HG03025 (cell line): ENCODE measurements at regions not wholly inside any gene's neighbourhood (a gene's known extent, or its start where the extent isn't known, plus 50 kb on each side); places are given as distances from the start of the nearest gene placed in this dataset.

Experiments
- ATAC-seq: cut with Tn5 transposase; IDR thresholded peaks from one replicate; pipeline ENCODE4 v1.9.1; 2021; ENCODE audit warnings: mild to moderate bottlenecking, moderate library complexity; ENCODE audit not compliant: unreplicated experiment, low FRiP score

DNA sequence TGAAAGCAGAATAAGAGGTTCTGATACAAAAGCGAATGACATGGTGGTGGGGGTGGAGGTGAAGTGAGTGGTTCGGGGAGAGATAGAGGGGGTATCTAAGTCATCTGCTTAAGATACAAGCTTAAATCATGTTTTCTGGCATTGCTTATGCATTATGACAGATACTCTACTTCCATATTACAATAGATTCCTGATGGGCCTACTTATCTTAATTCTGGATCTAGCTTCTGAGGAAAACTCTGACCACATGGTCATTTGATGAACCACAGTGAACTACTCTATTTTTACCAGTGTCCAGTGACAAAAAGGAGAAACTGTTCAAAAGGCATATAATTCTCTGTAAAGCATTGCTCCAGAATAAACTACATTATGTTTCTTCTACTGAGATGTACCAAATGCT lies 673.7 kb upstream of the CCDC54 start:
- no peak for ATAC-seq

DNA sequence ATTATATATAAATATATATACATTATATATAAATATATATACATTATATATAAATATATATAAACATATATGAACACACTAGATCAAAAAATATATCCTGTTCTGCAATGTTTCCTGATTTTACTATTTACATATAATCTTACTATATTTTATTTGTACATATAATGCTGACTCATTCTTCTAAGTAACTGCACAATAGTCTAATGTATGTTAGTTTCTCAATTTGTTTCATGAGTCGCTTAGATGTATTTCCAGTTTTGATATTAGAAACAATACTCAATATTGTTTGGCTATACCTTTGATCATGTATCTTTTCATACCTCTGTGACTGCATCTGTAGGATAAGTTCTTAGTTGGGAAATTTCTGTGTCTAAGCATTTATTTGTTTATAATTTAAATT lies 669.9 kb upstream of the CCDC54 start:
- no peak for ATAC-seq

DNA sequence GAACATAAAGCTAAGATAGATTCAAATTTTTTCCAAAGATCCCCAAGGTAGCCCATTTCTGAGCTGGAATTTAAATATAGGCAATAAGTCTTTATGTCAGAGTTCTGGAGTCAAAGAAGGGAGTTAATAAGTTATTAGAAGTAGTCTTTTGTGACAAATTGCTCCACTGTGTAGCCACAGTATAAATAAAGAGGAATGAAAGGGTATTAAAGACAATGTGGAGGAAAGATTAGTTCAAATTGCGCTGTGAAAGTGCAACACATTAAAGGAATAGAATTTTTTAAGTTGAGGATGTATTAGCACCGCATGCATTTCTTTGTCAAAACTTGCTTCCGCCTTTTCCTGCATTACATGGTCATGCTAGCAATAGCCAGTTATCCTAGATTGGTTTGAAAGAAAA lies 666.6 kb upstream of the CCDC54 start:
- ATAC-seq = no peak

DNA sequence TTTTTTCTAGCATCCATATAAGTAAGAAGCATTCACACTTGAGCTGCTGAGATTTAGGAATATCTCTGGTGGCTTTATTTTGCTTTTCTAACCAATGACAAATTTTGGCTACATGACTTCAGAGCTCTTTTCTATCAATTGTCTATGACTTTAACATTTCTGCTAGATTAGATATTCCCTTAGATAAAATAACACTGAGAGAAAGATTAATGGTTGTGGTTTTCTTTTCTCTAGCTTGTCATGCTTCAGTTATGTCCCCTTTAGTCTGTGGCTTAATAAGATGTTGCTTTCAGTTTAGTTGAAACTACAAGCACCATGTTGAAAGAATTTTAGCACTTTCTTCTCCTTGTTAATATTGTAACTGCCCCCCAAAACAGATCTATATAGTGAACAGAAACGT lies 665.6 kb upstream of the CCDC54 start:
- ATAC-seq = no peak

DNA sequence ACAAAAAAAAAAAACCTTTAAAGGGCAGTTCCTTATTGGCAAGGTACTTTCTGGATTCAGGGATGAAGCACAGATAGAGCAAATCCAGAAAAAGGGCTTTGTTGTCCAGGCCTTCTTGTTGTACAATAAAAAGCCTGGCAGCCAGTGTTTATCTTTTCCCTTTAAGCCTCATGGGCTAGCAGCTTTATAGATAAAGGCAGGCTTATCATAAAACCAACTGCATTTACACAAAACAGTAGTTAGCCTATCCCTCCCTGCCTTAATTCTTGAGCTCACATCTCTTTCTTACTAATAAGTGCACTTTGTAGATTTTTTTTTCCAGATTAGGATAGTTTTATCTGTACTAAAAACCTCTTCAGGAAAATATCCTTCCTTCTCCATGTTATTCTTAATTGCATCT lies 662.8 kb upstream of the CCDC54 start:
- no peak for ATAC-seq

DNA sequence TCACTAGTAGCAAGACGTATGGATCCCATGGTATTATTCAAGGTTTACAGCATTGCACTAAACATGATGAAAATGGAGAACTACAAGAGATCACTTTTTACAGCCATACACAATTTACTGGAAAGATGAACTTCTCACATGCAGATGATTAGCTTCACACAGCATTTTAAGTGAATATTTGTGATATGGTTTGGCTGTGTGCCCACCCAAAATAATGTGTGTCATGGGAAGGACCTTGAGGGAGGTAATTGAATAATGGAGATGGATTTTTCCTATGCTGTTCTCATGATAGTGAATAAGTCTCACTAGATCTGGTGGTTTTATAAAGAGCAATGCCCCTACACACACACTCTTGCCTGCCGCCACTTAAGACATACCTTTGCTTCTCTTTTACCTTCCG lies 662.0 kb upstream of the CCDC54 start:
- ATAC-seq = no peak

DNA sequence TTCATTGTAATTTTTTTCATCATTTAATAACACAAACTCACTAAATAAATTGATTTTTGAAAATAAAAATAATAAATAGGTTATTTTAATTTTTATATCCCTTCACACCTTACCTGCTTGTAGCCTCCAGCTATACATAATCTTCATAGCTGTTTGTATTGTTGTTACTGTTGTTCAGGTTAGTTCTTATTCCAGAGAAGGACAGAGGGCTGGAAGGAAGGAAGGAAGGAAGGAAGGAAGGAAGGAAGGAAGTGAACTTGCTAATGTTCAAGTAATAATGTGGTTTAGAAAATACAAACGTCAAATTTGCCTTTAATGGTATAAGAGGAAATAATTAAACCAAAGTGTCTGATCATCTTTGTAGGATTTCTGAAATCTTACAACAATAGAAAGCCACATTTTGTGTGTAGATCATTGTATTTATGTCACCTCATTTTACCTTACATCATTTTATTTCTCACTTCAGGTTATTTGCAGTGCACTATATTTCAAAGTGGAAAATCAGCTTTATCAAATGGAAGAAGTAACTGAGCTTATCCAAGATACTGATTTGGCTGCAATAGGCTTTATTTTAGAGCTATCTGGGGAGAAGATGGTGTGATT lies 660.0 kb upstream of the CCDC54 start:
- ATAC-seq = no peak

DNA sequence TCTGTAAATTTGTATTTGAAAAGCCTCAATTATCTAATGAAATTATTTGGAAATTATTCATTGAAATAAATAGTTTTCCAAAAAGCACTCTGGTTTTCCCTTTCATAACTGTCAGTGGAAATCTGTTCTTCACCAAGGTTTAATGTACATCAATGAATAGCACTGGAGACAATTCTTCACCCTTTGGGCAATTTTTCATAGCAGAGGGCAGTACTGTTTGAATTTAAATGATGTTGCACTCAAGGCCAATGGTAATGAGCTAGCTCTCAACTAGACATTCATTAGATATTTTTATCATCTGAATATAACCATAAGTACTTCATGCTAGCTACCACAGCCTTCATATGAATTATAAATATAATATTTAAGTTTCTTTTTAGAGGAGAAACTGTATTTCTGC lies 658.2 kb upstream of the CCDC54 start:
- ATAC-seq = no peak

DNA sequence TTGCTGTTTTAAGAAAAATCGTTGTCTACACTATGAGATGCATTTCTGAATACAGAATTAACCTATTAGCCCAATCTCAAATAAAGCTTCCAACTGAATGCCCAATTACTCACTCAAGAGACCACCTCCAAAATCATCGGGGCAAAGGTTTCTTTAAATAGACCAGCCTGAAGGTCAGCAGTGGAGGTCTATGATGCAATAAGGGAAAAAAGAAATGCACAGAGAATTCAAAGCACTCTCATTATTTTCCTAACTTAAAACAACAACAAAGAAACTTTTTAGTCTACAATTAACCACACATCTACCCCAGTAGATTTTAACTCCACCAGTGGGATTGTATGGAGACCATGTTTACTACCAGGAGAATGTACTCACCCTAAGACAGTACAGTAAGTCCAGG lies 657.7 kb upstream of the CCDC54 start:
- no peak for ATAC-seq

DNA sequence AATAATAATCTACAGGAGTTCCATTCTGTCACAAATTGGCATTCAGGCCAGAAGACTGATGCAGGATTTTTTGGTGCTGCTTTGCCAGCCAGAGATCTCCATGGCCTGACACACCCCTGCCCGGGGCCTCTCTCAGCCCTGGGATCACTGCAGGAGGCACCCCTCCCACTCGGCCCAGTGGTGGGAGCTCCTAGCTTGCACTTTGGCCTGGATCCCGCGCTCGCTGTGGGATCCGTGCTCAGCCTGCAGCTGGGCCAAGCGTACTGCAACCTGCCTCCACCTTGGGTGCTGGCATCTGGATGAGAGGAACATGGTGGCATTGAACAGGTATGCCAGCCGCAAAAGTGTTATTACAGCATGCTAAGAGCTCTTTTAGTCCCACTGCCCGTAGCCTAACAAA lies 656.7 kb upstream of the CCDC54 start:
- no peak for ATAC-seq

DNA sequence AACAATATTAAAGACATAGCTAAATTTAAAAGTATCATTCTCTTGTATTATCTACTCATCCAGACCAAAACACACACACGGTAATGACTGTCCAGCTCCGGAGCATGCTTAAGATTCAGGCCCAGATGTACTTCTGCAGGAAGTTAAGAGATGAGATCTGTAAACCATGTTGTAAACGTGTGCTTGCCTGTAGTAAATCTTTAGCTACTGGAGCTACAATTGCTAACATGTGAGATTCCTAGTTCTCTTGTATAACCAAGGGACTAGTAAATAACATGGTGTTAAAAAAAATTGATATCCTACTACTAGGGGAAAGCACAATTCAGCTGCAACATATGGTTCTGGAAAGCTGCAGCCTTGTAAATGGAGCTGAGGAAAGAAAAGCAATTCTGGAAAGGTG lies 651.7 kb upstream of the CCDC54 start:
- no peak for ATAC-seq

DNA sequence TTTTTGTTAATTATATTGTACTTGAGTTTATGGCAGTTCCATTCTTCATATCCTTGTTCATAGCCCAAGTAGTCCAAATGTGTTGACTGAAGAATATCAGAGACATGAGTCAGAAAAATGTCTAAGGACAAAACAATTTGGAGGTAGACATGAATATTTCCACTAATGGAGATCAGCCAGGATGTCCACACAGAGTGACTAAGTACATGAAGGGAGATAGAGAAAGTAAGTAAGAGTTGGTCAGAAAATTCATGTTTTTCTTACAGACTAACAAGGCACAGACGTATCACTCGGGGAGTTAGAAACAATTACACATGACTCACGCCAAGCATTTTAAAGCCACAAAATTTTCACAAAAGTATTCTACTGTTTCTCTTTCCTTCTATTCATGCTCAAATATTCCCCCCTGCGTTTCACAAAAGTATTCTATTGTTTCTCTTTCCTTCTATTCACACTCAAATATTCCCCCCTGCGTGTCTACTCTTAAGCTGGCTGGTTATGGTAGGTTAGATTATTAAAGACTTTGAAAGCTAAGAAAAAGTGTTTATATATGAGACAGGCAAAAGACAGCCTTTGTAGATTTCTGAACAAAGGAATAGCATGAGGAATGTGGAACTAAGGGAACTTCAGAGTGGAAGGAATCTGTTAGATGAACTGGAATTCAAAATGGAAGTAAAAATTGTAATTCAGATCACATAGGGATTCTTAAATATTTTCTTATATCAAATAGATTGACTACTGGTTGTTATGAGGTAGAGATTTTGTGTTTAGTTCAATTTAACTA lies 648.7 kb upstream of the CCDC54 start:
- ATAC-seq = no peak

DNA sequence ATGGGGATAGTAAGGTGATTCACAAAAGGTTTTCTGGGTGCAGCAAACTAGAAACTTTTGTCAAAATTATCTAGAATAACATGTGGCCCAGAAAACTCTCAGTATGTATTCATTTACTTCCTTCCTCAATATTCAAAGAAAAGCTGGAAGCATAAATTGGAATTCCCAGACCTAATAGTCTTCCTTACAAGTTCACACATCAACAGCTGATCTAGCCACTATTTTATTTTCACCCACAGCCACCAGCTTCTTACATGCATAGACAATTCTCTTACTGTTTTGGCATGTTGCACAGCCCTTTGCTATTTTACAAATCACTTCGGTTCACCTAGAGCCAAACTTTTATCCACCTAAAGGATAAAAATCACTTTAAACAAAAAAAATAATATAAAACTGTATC lies 647.8 kb upstream of the CCDC54 start:
- no peak for ATAC-seq

DNA sequence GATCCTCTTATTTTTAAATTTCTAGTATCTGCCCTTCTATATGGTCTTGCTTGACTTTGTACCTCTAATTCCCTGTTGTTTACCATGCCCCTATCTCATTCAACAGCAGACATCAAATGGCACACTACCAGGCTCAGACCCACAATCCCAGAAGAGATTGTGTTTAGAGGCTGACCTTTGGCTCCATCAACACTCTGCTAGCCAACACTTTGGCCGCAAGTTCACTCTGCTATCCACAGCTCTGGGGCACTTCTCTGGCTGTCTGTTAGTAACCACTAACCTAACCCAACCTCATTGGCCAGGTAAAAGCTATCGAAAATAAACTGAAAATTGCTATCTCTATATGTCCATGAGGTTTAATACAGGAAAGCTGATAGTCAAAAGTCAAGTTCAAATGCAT lies 646.0 kb upstream of the CCDC54 start:
- no peak for ATAC-seq

DNA sequence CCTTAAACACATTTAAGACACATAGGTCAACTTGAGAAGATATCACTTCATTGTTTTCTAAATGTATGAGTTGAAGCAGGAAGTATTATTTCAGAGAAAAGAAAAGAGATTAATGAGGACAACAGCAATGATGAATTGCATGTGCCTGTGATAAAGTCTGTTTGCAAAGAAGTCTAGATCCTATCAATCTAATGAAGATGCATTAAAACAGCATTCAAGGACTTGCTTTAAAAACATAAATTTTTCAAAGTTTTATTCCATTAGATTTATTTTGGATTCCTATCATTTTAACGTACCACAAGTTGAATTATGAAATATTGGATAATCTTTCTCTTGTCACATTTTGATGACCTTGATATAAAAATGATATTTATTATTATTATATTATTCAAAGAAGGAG lies 642.5 kb upstream of the CCDC54 start:
- ATAC-seq = no peak

DNA sequence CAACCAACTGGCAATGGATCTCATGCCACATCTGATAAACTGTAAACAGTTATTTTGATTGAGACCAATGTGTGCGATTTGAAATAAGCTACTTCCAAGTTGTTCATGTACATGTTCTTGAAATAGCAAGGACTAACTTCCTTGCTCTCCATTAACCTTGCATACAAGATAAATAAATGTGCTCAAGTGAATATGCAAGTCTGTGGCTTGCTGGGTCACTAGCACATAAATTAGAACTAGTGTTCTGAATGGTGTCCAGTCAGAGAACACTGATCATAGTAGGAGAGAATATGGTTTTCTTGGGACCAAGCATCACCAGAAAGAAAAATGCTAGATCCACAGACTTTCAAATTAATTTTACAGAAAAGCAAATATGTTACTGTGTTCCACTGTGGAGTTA lies 640.0 kb upstream of the CCDC54 start:
- no peak for ATAC-seq

DNA sequence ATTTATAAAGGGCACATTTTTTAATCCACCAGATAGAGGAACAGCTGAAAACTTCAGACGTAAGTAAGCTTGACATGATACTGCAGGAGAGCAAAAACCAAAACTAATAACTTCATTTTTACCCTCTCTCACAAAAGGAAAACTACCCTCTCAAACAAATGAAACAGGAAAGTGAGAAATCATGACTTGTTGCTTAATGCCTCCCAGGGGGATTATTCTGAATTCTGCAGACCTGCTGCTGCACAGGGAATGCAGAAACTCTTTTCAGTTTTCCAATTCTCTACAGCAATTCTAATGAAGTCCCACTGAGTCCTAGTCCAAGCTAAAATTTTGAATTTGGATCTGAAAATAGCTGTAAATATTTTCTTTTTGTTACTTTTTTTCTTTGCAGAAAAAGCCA lies 637.1 kb upstream of the CCDC54 start:
- ATAC-seq = no peak

DNA sequence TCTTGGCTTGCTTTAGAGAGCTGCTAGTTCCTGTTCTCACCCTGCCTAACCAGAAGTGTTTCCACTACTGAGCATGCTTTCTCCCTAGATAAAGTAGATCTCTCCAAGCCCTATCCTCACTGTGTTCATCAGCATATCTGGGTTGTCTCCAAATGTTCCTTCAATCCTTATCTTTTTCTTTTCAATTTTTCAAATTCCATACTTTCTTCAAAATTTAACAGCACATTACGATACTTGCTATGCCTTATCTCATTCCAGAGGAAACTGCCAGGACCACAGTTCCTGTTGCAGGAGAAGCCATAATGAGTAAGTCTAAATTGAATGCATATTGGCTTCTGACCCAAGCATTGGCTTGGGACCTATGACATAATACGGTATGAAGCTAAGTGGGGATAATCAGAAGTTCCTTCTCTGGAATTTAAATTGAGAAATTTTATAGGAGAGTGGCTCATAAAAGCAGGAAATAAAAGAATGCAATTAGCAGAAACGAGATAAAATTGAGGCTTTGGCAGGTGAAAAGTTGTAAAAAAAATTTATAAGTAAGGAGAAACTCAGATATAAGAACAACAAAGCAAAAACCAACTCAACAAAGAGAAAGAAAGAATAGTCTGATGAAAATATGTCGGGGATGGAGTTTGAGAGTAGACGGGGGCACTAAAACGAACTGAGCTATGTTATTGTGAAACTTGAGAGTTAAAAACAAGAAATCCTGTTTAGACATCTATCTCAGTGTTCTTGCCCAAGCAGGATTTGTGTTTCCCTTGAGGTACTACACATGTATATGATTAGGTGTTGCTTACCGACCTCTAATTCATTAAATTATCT lies 631.7 kb upstream of the CCDC54 start:
- no peak for ATAC-seq

DNA sequence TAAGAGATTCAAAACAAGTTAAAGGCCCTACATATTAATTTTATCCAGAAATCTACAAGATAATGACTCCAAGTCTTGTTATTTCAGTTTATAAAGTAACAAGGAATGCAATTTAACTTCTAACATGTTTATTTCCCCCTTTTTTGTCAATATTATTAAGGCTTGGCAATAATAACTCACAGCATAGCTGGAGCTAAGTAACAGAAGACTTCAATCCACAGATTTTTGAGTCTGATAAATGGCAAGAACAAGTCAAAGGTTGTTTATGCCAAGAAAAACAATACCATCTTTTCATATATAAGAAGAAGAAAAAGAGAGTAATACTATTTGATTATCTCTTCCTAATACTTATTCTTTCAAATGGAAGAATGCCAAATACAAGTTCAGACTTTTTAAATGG lies 631.0 kb upstream of the CCDC54 start:
- ATAC-seq = no peak

DNA sequence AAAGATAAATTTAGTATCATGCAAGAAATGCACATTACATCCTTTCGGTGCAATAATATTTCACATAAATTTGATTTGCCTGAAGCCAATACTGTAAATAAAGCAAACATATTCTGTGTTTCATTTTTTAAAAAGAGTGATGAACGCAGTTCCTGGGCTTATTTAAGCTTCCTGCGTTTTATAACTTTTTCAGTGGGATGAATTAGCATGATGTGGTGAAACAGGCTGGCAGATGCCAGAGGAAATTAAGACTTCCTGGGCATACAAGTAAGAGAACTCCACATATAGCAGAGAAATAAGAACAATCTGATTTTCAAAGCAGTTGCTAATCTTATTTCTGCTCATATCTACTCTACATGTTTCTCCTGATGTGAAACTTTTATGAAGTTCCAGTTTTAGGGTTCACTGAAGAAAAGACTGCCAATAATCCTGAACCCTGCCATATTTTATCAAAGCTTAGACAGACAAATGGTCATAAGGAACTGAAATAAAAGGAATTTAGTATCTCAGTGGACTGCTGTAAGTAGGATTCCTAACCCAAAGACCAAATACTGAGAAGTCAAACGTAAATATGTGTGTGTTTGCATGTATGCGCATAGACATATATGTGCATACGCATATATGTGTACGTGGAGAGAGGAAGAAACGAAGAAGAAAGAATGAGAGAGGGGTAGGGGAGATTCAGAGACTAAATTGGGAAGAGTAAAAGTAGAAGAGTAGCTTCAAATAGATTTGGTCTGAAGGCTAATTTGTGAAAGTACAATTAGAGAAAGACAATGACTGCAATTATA lies 628.6 kb upstream of the CCDC54 start:
- no peak for ATAC-seq

DNA sequence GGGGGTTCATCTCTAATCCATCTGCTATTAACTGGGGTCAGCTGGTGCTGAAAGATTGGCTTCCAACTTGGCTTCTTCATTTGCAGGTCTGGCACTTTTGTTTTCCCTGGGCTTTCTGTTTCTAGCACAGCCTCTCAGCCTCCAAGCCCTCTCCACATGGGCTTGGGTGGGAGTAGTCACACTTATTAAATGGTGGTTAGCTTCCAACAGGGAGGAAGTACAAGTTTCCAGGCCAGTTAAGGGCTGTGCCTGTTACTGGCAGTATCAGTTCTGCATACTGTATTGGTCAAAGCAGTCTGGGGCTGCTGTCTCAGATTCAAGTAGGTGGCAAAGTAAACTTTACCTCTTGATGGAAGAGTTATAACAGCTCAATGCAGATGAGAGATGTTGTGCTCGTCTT lies 627.1 kb upstream of the CCDC54 start:
- ATAC-seq = no peak
